H1 (cell line): ENCODE measurements at regions not wholly inside any gene's neighbourhood (a gene's known extent, or its start where the extent isn't known, plus 50 kb on each side); places are given as distances from the start of the nearest gene placed in this dataset.

ENCODE experiments used
- CTCF ChIA-PET: fragments of 300-600 bp; sonication (Branson Sonifier 250); formaldehyde crosslinking; loops from one replicate; lab custom pipeline; 2021; ENCODE audit not compliant: partially characterized antibody; lab: Charles Lee
- POLR2A ChIA-PET: fragments of 300-600 bp; sonication (Branson Sonifier 250); formaldehyde crosslinking; loops from one replicate; lab custom pipeline; 2021; ENCODE audit warnings: inconsistent platforms; ENCODE audit not compliant: partially characterized antibody; lab: Charles Lee
- DNase-seq, 2 experiments: peaks; one replicate each; pipeline versions ENCODE4 v3.0.0 to v3.0.0-alpha.2; 2010 to 2022; ENCODE audit warnings: low spot score in 2 of 2, low read depth in 1 of 2, mixed read lengths in 1 of 2
- FAIRE-seq: peaks from 2 replicates; lab custom pipeline; 2011; peaks lifted over from hg19 to GRCh38; lab: Jason Lieb, UNC
- H2AFZ ChIP-seq: 2 replicates; pipeline ENCODE4 v1.8.1; 2012; ENCODE audit warnings: low read length, inconsistent platforms
- H2AK5ac ChIP-seq: 2 replicates; pipeline ENCODE4 v1.6.1; 2013; ENCODE audit warnings: low read depth, low read length
- H2BK120ac ChIP-seq: replicated peaks from 2 replicates; pipeline ENCODE3; 2013; ENCODE audit warnings: low read depth, low read length, inconsistent platforms
- H2BK12ac ChIP-seq: 2 replicates; pipeline ENCODE4 v1.6.1; 2013; ENCODE audit warnings: low read depth, low read length
- H2BK15ac ChIP-seq: 2 replicates; pipeline ENCODE4 v1.6.1; 2013; ENCODE audit warnings: low read length
- H2BK20ac ChIP-seq: 2 replicates; pipeline ENCODE4 v1.6.1; 2013; ENCODE audit warnings: low read length
- H2BK5ac ChIP-seq: 2 replicates; pipeline ENCODE4 v1.6.1; 2013; ENCODE audit warnings: low read depth, low read length
- H3K14ac ChIP-seq: 2 replicates; pipeline ENCODE4 v1.6.1; 2013; ENCODE audit warnings: inconsistent platforms; ENCODE audit not compliant: insufficient read length
- H3K18ac ChIP-seq: 2 replicates; pipeline ENCODE4 v1.6.1; 2013; ENCODE audit warnings: low read length; ENCODE audit errors: extremely low read depth
- H3K23ac ChIP-seq: 2 replicates; pipeline ENCODE4 v1.6.1; 2013; ENCODE audit warnings: inconsistent platforms; ENCODE audit not compliant: insufficient read length
- H3K23me2 ChIP-seq: 2 replicates; pipeline ENCODE4 v1.6.1; 2013; ENCODE audit warnings: low read depth, low read length
- H3K27ac ChIP-seq: 2 replicates; pipeline ENCODE4 v1.6.1; 2011; ENCODE audit warnings: low read depth, low read length, inconsistent platforms
- H3K27me3 ChIP-seq, 4 experiments: replicated peaks in 1 of 4; 1 replicate in 1 of 4; 2 replicates in 3 of 4; pipeline versions ENCODE4 v1.6.1 to v1.8.1; 2011 to 2013; ENCODE audit warnings: low read length in 3 of 4, mild to moderate bottlenecking in 3 of 4, inconsistent platforms in 2 of 4, mixed read lengths in 2 of 4, moderate library complexity in 1 of 4; ENCODE audit not compliant: control insufficient read depth in 3 of 4, insufficient read depth in 3 of 4; ENCODE audit errors: extremely low read depth in 1 of 4
- H3K36me3 ChIP-seq, 4 experiments: 2 replicates each; pipeline versions ENCODE4 v1.6.1 to v1.8.1; 2011 to 2013; ENCODE audit warnings: mild to moderate bottlenecking in 4 of 4, low read length in 3 of 4, moderate library complexity in 2 of 4, control low read depth in 1 of 4, inconsistent platforms in 1 of 4; ENCODE audit not compliant: insufficient read depth in 4 of 4, control insufficient read depth in 2 of 4
- H3K4ac ChIP-seq: replicated peaks from 2 replicates; pipeline ENCODE3; 2013; ENCODE audit warnings: low read length, low read depth, mixed read lengths, inconsistent platforms; ENCODE audit not compliant: insufficient read length
- H3K4me1 ChIP-seq, 4 experiments: replicated peaks in 1 of 4; 1 replicate in 1 of 4; 2 replicates in 3 of 4; pipeline versions ENCODE4 v1.6.1 to v1.8.1; 2011 to 2013; ENCODE audit warnings: low read length in 3 of 4, inconsistent platforms in 2 of 4, mixed read lengths in 1 of 4; ENCODE audit not compliant: insufficient read depth in 4 of 4, control insufficient read depth in 3 of 4
- H3K4me2 ChIP-seq, 2 experiments: 2 replicates each; pipeline versions ENCODE4 v1.6.1 to v1.8.1; 2011 to 2013; ENCODE audit warnings: low read depth in 2 of 2, low read length in 2 of 2, control low read depth in 1 of 2, inconsistent platforms in 1 of 2, mild to moderate bottlenecking in 1 of 2; ENCODE audit not compliant: insufficient read depth in 1 of 2
- H3K4me3 ChIP-seq, 4 experiments: fragments of 200-600, 300-600 bp in 1 of 4; sonication (generic), shearing (Covaris generic), sonication (Bioruptor Twin) in 1 of 4; 2 replicates each; pipeline versions ENCODE4 v1.5.1 to v1.8.1; 2011 to 2016; ENCODE audit warnings: low read length in 4 of 4, low read depth in 3 of 4, control low read depth in 2 of 4, inconsistent platforms in 2 of 4, mild to moderate bottlenecking in 2 of 4, mixed read lengths in 1 of 4, moderate library complexity in 1 of 4; ENCODE audit not compliant: insufficient read depth in 2 of 4; ENCODE audit errors: extremely low read depth in 1 of 4
- H3K56ac ChIP-seq: replicated peaks from 2 replicates; pipeline ENCODE3; 2013; ENCODE audit warnings: low read depth, mild to moderate bottlenecking, mixed read lengths, low read length, inconsistent platforms; ENCODE audit not compliant: insufficient read length
- H3K79me1 ChIP-seq: 2 replicates; pipeline ENCODE4 v1.6.1; 2013; ENCODE audit warnings: low read depth, low read length, control low read depth
- H3K79me2 ChIP-seq, 2 experiments: 2 replicates each; pipeline versions ENCODE4 v1.6.1 to v1.8.1; 2012 to 2013; ENCODE audit warnings: low read length in 2 of 2, mild to moderate bottlenecking in 2 of 2, inconsistent platforms in 1 of 2; ENCODE audit not compliant: insufficient read depth in 2 of 2, control insufficient read depth in 1 of 2
- H3K9ac ChIP-seq, 4 experiments: replicated peaks in 1 of 4; 1 replicate in 1 of 4; 2 replicates in 3 of 4; pipeline versions ENCODE4 v1.6.1 to v1.8.1; 2011 to 2013; ENCODE audit warnings: low read depth in 3 of 4, low read length in 3 of 4, control low read depth in 2 of 4, mild to moderate bottlenecking in 2 of 4, moderate library complexity in 2 of 4, inconsistent platforms in 1 of 4; ENCODE audit errors: extremely low read depth in 1 of 4
- H3K9me3 ChIP-seq, 2 experiments: 2 replicates each; pipeline versions ENCODE4 v1.6.1 to v1.8.1; 2012 to 2013; ENCODE audit warnings: mild to moderate bottlenecking in 2 of 2, moderate library complexity in 2 of 2, control low read depth in 1 of 2, inconsistent platforms in 1 of 2, low read depth in 1 of 2, low read length in 1 of 2, mixed read lengths in 1 of 2; ENCODE audit not compliant: insufficient read depth in 2 of 2
- H4K20me1 ChIP-seq, 2 experiments: replicated peaks in 1 of 2; 2 replicates each; pipeline versions ENCODE3 to v1.8.1; 2011 to 2013; ENCODE audit warnings: inconsistent platforms in 2 of 2, low read length in 2 of 2, mild to moderate bottlenecking in 1 of 2; ENCODE audit not compliant: insufficient read depth in 2 of 2, control insufficient read depth in 1 of 2
- H4K5ac ChIP-seq: 2 replicates; pipeline ENCODE4 v1.6.1; 2013; ENCODE audit warnings: low read length, low read depth, mixed read lengths, inconsistent platforms; ENCODE audit not compliant: insufficient read length
- H4K8ac ChIP-seq: 2 replicates; pipeline ENCODE4 v1.8.0; 2013; ENCODE audit warnings: mild to moderate bottlenecking, moderate library complexity, low read length, inconsistent platforms; ENCODE audit not compliant: insufficient read depth; ENCODE audit errors: extremely low read depth
- H4K91ac ChIP-seq: replicated peaks from 2 replicates; pipeline ENCODE3; 2013; ENCODE audit warnings: low read length, mixed read lengths, inconsistent platforms; ENCODE audit not compliant: insufficient read length
- CBX5 ChIP-seq: fragments of 300-800, 300-1000 bp; sonication (generic); IDR thresholded peaks from 2 replicates; pipeline ENCODE4 v1.7.1; 2016; ENCODE audit warnings: antibody characterized with exemption, low read length, low read depth
- CTCF ChIP-seq, 3 experiments: IDR thresholded peaks; 1 replicate in 2 of 3; 2 replicates in 1 of 3; pipeline versions ENCODE4 v1.5.1 to v1.6.1; 2011; ENCODE audit warnings: low read length in 3 of 3, mild to moderate bottlenecking in 3 of 3, inconsistent platforms in 2 of 3, low read depth in 1 of 3, moderate library complexity in 1 of 3; ENCODE audit not compliant: insufficient read depth in 1 of 3; ENCODE audit errors: control extremely low read depth in 1 of 3
- GABPA ChIP-seq: IDR thresholded peaks from 2 replicates; pipeline ENCODE4 v1.6.1; 2011; ENCODE audit warnings: mild to moderate bottlenecking, low read length, moderate library complexity, borderline replicate concordance; ENCODE audit not compliant: insufficient read depth
- TAF7 ChIP-seq: optimal IDR thresholded peaks from 2 replicates; pipeline ENCODE3; 2011; ENCODE audit warnings: low read depth, mild to moderate bottlenecking, inconsistent platforms, low read length, moderate library complexity, borderline replicate concordance
- WGBS, 2 experiments: shearing (Covaris generic) in 1 of 2; methylation state at CpG; one replicate each; pipeline versions ENCODE4 v1.1.6 to v1.1.7; 2013 to 2015; ENCODE audit warnings: low lambda C conversion rate in 2 of 2, mixed read lengths in 2 of 2, inconsistent platforms in 1 of 2, low coverage in 1 of 2, missing lambda C conversion rate in 1 of 2; ENCODE audit not compliant: insufficient replicate concordance in 2 of 2, insufficient coverage in 1 of 2, insufficient read length in 1 of 2; ENCODE audit errors: extremely low coverage in 1 of 2, missing lambda C conversion rate in 1 of 2; 5-methylcytosine and 5-hydroxymethylcytosine counted together

- Histone ChIP-seq H3K4me1 (peaks cover 0 to 5% (median 0%) of the 10 kb centered on the region in 4 experiments; a peak in 1 of 7 replicates), H3K4me2 (no peak overlapping the region), H3K9me3 (no peaks in the 10 kb centered on the region), H3K56ac (no peak overlapping the region), H3K36me3 (no peaks in the 10 kb centered on the region), H4K91ac (no peak overlapping the region), H2BK20ac (no peak overlapping the region), H3K14ac (no peak overlapping the region), H4K8ac (no peak overlapping the region), H3K27me3 (no peaks in the 10 kb centered on the region), H2BK12ac (no peak overlapping the region), H2BK5ac (no peak overlapping the region), H2AK5ac (no peak overlapping the region), H3K79me1 (no peaks in the 10 kb centered on the region), H2BK120ac (no peak overlapping the region), H3K9ac (no peak overlapping the region), H2BK15ac (no peak overlapping the region), H2AFZ (no peak overlapping the region), H3K23me2 (no peaks in the 10 kb centered on the region), H3K18ac (no peak overlapping the region), H3K27ac (no peak overlapping the region), H3K79me2 (no peaks in the 10 kb centered on the region), H4K20me1 (no peaks in the 10 kb centered on the region), H4K5ac (no peak overlapping the region), H3K4ac (no peak overlapping the region), H3K23ac (no peak overlapping the region), H3K4me3 (no peak overlapping the region)
- ChIA-PET POLR2A (no interaction called here), CTCF (interaction anchor here (1.2 to 1.8 kb wide), 3 partner anchors 15 to 52 kb away, joined by 3 to 5 read pairs (median 3); no protein-coding TSS in a partner anchor)
- 87% methylated on average over 1 of the region's 1 CpG; no CpG with 5 or more reads in 1 of the 2 experiments for WGBS, 2 experiments
- DNase-seq (no peak), FAIRE-seq (no peak)
- TF ChIP-seq TAF7 (no peak), GABPA (no peak), CBX5 (no peak), CTCF (IDR thresholded peaks at IDR 0.05; ENCODE audit: control extremely low read depth in 1 of 3, insufficient read depth in 1 of 3, low read depth in 1 of 3, low read length in 3 of 3) (no peak)
Measured at GRCh38 chr11:11708256-11708655, 86.5 kb upstream of the GALNT18 start.
